Activated naive CD4-positive, alpha-beta T cell treated with anti-CD3 and anti-CD28 coated beads, Interleukin-2, amount 50 U/mL, for 24 hours (primary cell): ENCODE measurements at regions not wholly inside any gene's neighbourhood (a gene's known extent, or its start where the extent isn't known, plus 50 kb on each side); places are given as distances from the start of the nearest gene placed in this dataset.
"Not testable (repeated sequence)": the region's sequence is repeated elsewhere in the genome, so short reads cannot be mapped to it uniquely, and the experiment has no call there.

Source experiments
- H3K27ac Mint-ChIP-seq: one replicate; pipeline ENCODE4 v1.8.0; 2021; ENCODE audit warnings: mild to moderate bottlenecking, mixed read lengths
- H3K27me3 Mint-ChIP-seq: one replicate; pipeline ENCODE4 v1.8.0; 2021; ENCODE audit warnings: mixed read lengths
- H3K36me3 Mint-ChIP-seq: one replicate; pipeline ENCODE4 v1.8.0; 2021; ENCODE audit warnings: mixed read lengths
- H3K4me1 Mint-ChIP-seq: one replicate; pipeline ENCODE4 v1.8.0; 2021; ENCODE audit warnings: mixed read lengths
- H3K4me3 Mint-ChIP-seq: one replicate; pipeline ENCODE4 v1.8.0; 2021; ENCODE audit warnings: mild to moderate bottlenecking, mixed read lengths
- H3K9me3 Mint-ChIP-seq: one replicate; pipeline ENCODE4 v1.8.0; 2021; ENCODE audit warnings: mixed read lengths

GRCh38 chr4:128461291-128462102 is 173.9 kb upstream of the PGRMC2 start:
- H3K27ac Mint-ChIP-seq, result no peak overlapping the region
- no peaks in the 10 kb centered on the region for H3K36me3 Mint-ChIP-seq
- H3K27me3 Mint-ChIP-seq, result no peaks in the 10 kb centered on the region
- no peaks in the 10 kb centered on the region for H3K4me1 Mint-ChIP-seq
- H3K9me3 Mint-ChIP-seq, result no peaks in the 10 kb centered on the region
- H3K4me3 Mint-ChIP-seq, result no peak overlapping the region

GRCh38 chr4:128459547-128459946 is 171.9 kb upstream of the PGRMC2 start:
- H3K27ac Mint-ChIP-seq, result no peak overlapping the region
- no peaks in the 10 kb centered on the region for H3K36me3 Mint-ChIP-seq

GRCh38 chr4:128458816-128459215 is 171.2 kb upstream of the PGRMC2 start:
- Mint-ChIP-seq H3K36me3 (no peaks in the 10 kb centered on the region), H3K27me3 (no peaks in the 10 kb centered on the region), H3K4me1 (peaks cover 6% of the 10 kb centered on the region), H3K27ac (no peak overlapping the region), H3K4me3 (no peak overlapping the region), H3K9me3 (no peaks in the 10 kb centered on the region)

More at GRCh38 chr4:128459547-128459946, 171.9 kb upstream of the PGRMC2 start:
- Mint-ChIP-seq H3K4me3 (no peak overlapping the region), H3K9me3 (no peaks in the 10 kb centered on the region), H3K4me1 (peaks cover 2% of the 10 kb centered on the region), H3K27me3 (no peaks in the 10 kb centered on the region)

GRCh38 chr4:128457726-128458125 is 170.1 kb upstream of the PGRMC2 start:
- Mint-ChIP-seq H3K9me3 (no peaks in the 10 kb centered on the region), H3K27me3 (no peaks in the 10 kb centered on the region), H3K4me3 (no peak overlapping the region), H3K4me1 (peaks cover 6% of the 10 kb centered on the region), H3K36me3 (no peaks in the 10 kb centered on the region), H3K27ac (no peak overlapping the region)

- Mint-ChIP-seq H3K36me3 (no peaks in the 10 kb centered on the region), H3K4me1 (peaks cover 6% of the 10 kb centered on the region)
Observed at GRCh38 chr4:128456171-128456570, 168.6 kb upstream of the PGRMC2 start.

GRCh38 chr4:128455480-128455879 is 167.9 kb upstream of the PGRMC2 start:
- H3K4me1 Mint-ChIP-seq, result peaks cover 6% of the 10 kb centered on the region
- no peaks in the 10 kb centered on the region for H3K9me3 Mint-ChIP-seq
- H3K27me3 Mint-ChIP-seq, result no peaks in the 10 kb centered on the region
- no peaks in the 10 kb centered on the region for H3K36me3 Mint-ChIP-seq
- H3K27ac Mint-ChIP-seq, result no peak overlapping the region
- H3K4me3 Mint-ChIP-seq, result no peak overlapping the region

More at GRCh38 chr4:128456171-128456570, 168.6 kb upstream of the PGRMC2 start:
- Mint-ChIP-seq H3K27me3 (no peaks in the 10 kb centered on the region), H3K27ac (no peak overlapping the region), H3K9me3 (no peaks in the 10 kb centered on the region), H3K4me3 (no peak overlapping the region)

- Mint-ChIP-seq H3K4me3 (no peak overlapping the region), H3K27ac (no peak overlapping the region), H3K36me3 (no peaks in the 10 kb centered on the region), H3K4me1 (peaks cover 6% of the 10 kb centered on the region), H3K9me3 (no peaks in the 10 kb centered on the region), H3K27me3 (no peaks in the 10 kb centered on the region)
Observed at GRCh38 chr4:128454881-128455280, 167.3 kb upstream of the PGRMC2 start.

GRCh38 chr4:128454281-128454871 is 166.8 kb upstream of the PGRMC2 start:
- H3K4me3 Mint-ChIP-seq, result no peak overlapping the region
- H3K27me3 Mint-ChIP-seq, result no peaks in the 10 kb centered on the region
- peaks cover 6% of the 10 kb centered on the region for H3K4me1 Mint-ChIP-seq
- no peaks in the 10 kb centered on the region for H3K36me3 Mint-ChIP-seq
- H3K9me3 Mint-ChIP-seq, result no peaks in the 10 kb centered on the region
- no peak overlapping the region for H3K27ac Mint-ChIP-seq

GRCh38 chr4:128452415-128452814 is 164.8 kb upstream of the PGRMC2 start:
- H3K4me3 Mint-ChIP-seq, result no peak overlapping the region
- no peaks in the 10 kb centered on the region for H3K9me3 Mint-ChIP-seq

GRCh38 chr4:128451270-128451905 is 163.8 kb upstream of the PGRMC2 start:
- Mint-ChIP-seq H3K4me1 (peaks cover 6% of the 10 kb centered on the region), H3K9me3 (no peaks in the 10 kb centered on the region), H3K27ac (no peak overlapping the region), H3K27me3 (no peaks in the 10 kb centered on the region), H3K4me3 (no peak overlapping the region), H3K36me3 (no peaks in the 10 kb centered on the region)

More at GRCh38 chr4:128452415-128452814, 164.8 kb upstream of the PGRMC2 start:
- peaks cover 6% of the 10 kb centered on the region for H3K4me1 Mint-ChIP-seq
- H3K27ac Mint-ChIP-seq, result no peak overlapping the region
- no peaks in the 10 kb centered on the region for H3K36me3 Mint-ChIP-seq
- H3K27me3 Mint-ChIP-seq, result no peaks in the 10 kb centered on the region

- H3K9me3 Mint-ChIP-seq, result peaks cover 2% of the 10 kb centered on the region
- H3K4me3 Mint-ChIP-seq, result no peak overlapping the region
- no peaks in the 10 kb centered on the region for H3K36me3 Mint-ChIP-seq
- H3K27me3 Mint-ChIP-seq, result no peaks in the 10 kb centered on the region
- H3K27ac Mint-ChIP-seq, result no peak overlapping the region
- peaks cover 6% of the 10 kb centered on the region for H3K4me1 Mint-ChIP-seq
Observed at GRCh38 chr4:128450326-128451120, 162.9 kb upstream of the PGRMC2 start.

- Mint-ChIP-seq H3K4me1 (peaks cover under 1% of the 10 kb centered on the region), H3K27me3 (no peaks in the 10 kb centered on the region), H3K36me3 (peaks cover 7% of the 10 kb centered on the region), H3K4me3 (no peak overlapping the region), H3K27ac (no peak overlapping the region), H3K9me3 (peaks cover 13% of the 10 kb centered on the region)
Observed at GRCh38 chr4:128449251-128449650, 161.6 kb upstream of the PGRMC2 start.

GRCh38 chr4:128444544-128445302 is 157.1 kb upstream of the PGRMC2 start:
- Mint-ChIP-seq H3K4me3 (no peak overlapping the region), H3K27ac (no peak overlapping the region), H3K9me3 (peaks cover 24% of the 10 kb centered on the region), H3K36me3 (peaks cover 21% of the 10 kb centered on the region), H3K27me3 (no peaks in the 10 kb centered on the region), H3K4me1 (no peaks in the 10 kb centered on the region)

GRCh38 chr4:128440923-128441322 is 153.3 kb upstream of the PGRMC2 start:
- Mint-ChIP-seq H3K9me3 (peaks cover 29% of the 10 kb centered on the region), H3K36me3 (peaks cover 28% of the 10 kb centered on the region), H3K4me3 (no peak overlapping the region)

GRCh38 chr4:128437023-128437422 is 149.4 kb upstream of the PGRMC2 start:
- not testable (repeated sequence) for H3K27me3 Mint-ChIP-seq

More at GRCh38 chr4:128440923-128441322, 153.3 kb upstream of the PGRMC2 start:
- no peaks in the 10 kb centered on the region for H3K4me1 Mint-ChIP-seq
- H3K27me3 Mint-ChIP-seq, result no peaks in the 10 kb centered on the region
- no peak overlapping the region for H3K27ac Mint-ChIP-seq

More at GRCh38 chr4:128437023-128437422, 149.4 kb upstream of the PGRMC2 start:
- H3K9me3 Mint-ChIP-seq, H3K4me1 Mint-ChIP-seq, H3K27ac Mint-ChIP-seq, H3K4me3 Mint-ChIP-seq: not testable (repeated sequence)
- H3K36me3 Mint-ChIP-seq, result peaks cover 18% of the 10 kb centered on the region
